ENCODE measurements at regions not wholly inside any gene's neighbourhood (a gene's known extent, or its start where the extent isn't known, plus 50 kb on each side); places are given as distances from the start of the nearest gene placed in this dataset.

DNA sequence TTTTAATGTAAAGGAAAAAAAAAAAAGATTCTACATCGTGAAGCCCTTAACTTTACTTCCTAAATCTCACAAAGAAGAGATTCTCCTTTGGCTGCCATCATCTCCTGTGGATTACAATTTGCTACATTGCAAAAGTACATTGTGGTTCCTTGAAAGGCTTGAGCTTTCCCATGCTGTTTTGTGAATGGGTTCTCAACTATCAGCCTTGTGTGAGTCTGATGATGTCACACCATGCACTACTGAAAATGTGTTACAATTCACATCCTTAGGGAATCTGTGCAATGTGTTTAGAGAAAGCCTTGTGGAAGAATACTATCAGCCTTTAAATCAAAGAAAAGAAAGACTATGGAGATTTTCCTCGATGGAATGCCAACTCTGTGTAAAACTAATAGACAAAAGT lies 510.0 kb upstream of the ALCAM start:
- H4K20me1 ChIP-seq (ENCODE audit: insufficient read depth, low read length): no peaks in the 10 kb centered on the region
- no peak overlapping the region for H3K4me2 ChIP-seq (ENCODE audit: insufficient read depth, low read length)
- H3K27me3 ChIP-seq (ENCODE audit: insufficient read depth, low read length, poor library complexity): no peaks in the 10 kb centered on the region
- H3K4me1 ChIP-seq (ENCODE audit: insufficient read depth, low read length): no peaks in the 10 kb centered on the region
- ATAC-seq (ENCODE audit: insufficient read depth, low read depth) (no peak), DNase-seq (no peak)
- no peak overlapping the region for H3K9ac ChIP-seq (ENCODE audit: low read depth, low read length)
- H3K9me3 ChIP-seq (ENCODE audit: insufficient read depth, low read length, severe bottlenecking): no peaks in the 10 kb centered on the region
- H3K27ac ChIP-seq (ENCODE audit: low read length): no peak overlapping the region
- no peaks in the 10 kb centered on the region for H3K79me2 ChIP-seq (ENCODE audit: insufficient read depth, low read length)
- H2AFZ ChIP-seq (ENCODE audit: low read depth, low read length): no peak overlapping the region
- H3K4me3 ChIP-seq (ENCODE audit: low read depth in 1 of 2, low read length in 2 of 2): no peak overlapping the region
- TF ChIP-seq, protein P1, sequence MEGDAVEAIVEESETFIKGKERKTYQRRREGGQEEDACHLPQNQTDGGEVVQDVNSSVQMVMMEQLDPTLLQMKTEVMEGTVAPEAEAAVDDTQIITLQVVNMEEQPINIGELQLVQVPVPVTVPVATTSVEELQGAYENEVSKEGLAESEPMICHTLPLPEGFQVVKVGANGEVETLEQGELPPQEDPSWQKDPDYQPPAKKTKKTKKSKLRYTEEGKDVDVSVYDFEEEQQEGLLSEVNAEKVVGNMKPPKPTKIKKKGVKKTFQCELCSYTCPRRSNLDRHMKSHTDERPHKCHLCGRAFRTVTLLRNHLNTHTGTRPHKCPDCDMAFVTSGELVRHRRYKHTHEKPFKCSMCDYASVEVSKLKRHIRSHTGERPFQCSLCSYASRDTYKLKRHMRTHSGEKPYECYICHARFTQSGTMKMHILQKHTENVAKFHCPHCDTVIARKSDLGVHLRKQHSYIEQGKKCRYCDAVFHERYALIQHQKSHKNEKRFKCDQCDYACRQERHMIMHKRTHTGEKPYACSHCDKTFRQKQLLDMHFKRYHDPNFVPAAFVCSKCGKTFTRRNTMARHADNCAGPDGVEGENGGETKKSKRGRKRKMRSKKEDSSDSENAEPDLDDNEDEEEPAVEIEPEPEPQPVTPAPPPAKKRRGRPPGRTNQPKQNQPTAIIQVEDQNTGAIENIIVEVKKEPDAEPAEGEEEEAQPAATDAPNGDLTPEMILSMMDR (IDR thresholded peaks at IDR 0.05; ENCODE audit: borderline replicate concordance, extremely low read depth, low read length, poor library complexity, severe bottlenecking): no peak
- TF ChIP-seq EZH2 (IDR thresholded peaks at IDR 0.05; ENCODE audit: borderline replicate concordance, low read depth, low read length, severe bottlenecking): no peak
- no peaks in the 10 kb centered on the region for H3K36me3 ChIP-seq (ENCODE audit: insufficient read depth, low read length)

DNA sequence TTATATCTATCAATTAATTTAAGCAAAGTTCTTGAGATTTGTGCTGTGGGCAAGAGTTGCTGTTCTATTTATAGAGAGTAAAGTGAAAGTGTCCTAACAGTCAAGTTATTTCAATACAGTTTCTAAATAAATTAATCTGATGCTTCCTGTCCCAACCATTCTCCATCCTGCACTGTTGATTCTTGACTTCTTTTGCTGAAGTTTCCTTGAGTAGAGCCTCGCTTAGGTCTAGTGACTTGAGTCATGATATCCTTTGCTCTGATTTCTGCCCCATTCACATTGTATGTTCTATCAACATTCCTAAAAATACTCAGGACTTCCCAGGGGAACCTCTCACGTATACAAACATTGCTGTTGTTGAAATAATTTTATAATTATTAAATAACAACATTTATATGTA lies 498.4 kb upstream of the ALCAM start:
- no peak overlapping the region for H2AFZ ChIP-seq (ENCODE audit: low read depth, low read length)
- no peak overlapping the region for H3K4me3 ChIP-seq (ENCODE audit: low read depth in 1 of 2, low read length in 2 of 2)
- H3K4me2 ChIP-seq (ENCODE audit: insufficient read depth, low read length): no peak overlapping the region
- no peaks in the 10 kb centered on the region for H4K20me1 ChIP-seq (ENCODE audit: insufficient read depth, low read length)
- H3K27ac ChIP-seq (ENCODE audit: low read length): no peak overlapping the region
- ATAC-seq (ENCODE audit: insufficient read depth, low read depth) (no peak), DNase-seq (no peak)
- H3K4me1 ChIP-seq (ENCODE audit: insufficient read depth, low read length): no peaks in the 10 kb centered on the region
- no peak overlapping the region for H3K9ac ChIP-seq (ENCODE audit: low read depth, low read length)
- TF ChIP-seq, protein P1 (IDR thresholded peaks at IDR 0.05; ENCODE audit: borderline replicate concordance, extremely low read depth, low read length, poor library complexity, severe bottlenecking): no peak
- TF ChIP-seq EZH2 (IDR thresholded peaks at IDR 0.05; ENCODE audit: borderline replicate concordance, low read depth, low read length, severe bottlenecking): no peak
- H3K27me3 ChIP-seq (ENCODE audit: insufficient read depth, low read length, poor library complexity): no peaks in the 10 kb centered on the region
- no peaks in the 10 kb centered on the region for H3K36me3 ChIP-seq (ENCODE audit: insufficient read depth, low read length)
- no peaks in the 10 kb centered on the region for H3K9me3 ChIP-seq (ENCODE audit: insufficient read depth, low read length, severe bottlenecking)
- no peaks in the 10 kb centered on the region for H3K79me2 ChIP-seq (ENCODE audit: insufficient read depth, low read length)

DNA sequence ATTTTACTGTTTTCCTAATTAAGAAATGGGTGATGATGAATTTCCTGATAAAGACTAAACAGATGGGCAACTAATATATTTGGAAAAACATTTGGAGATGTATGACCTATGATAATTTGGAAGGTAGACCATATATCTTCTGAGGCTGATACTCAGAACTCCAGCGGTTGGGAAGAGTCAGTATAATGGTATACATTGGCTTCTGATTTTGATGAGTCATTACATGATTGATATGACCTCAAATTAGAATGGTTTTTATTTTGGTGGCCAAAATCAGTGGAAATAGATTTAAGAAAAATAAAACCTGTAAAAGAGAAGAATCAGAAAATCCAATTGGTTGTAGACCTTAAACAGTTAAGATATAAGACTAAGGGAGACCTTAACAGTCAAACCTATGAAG lies 496.4 kb upstream of the ALCAM start:
- H3K9me3 ChIP-seq (ENCODE audit: insufficient read depth, low read length, severe bottlenecking): no peaks in the 10 kb centered on the region
- no peak overlapping the region for H3K4me3 ChIP-seq (ENCODE audit: low read depth in 1 of 2, low read length in 2 of 2)
- no peaks in the 10 kb centered on the region for H3K27me3 ChIP-seq (ENCODE audit: insufficient read depth, low read length, poor library complexity)
- TF ChIP-seq, protein P1 (IDR thresholded peaks at IDR 0.05; ENCODE audit: borderline replicate concordance, extremely low read depth, low read length, poor library complexity, severe bottlenecking): no peak
- TF ChIP-seq EZH2 (IDR thresholded peaks at IDR 0.05; ENCODE audit: borderline replicate concordance, low read depth, low read length, severe bottlenecking): no peak
- H3K9ac ChIP-seq (ENCODE audit: low read depth, low read length): no peak overlapping the region
- no peaks in the 10 kb centered on the region for H3K79me2 ChIP-seq (ENCODE audit: insufficient read depth, low read length)
- no peak overlapping the region for H3K4me2 ChIP-seq (ENCODE audit: insufficient read depth, low read length)
- no peak for DNase-seq
- H3K4me1 ChIP-seq (ENCODE audit: insufficient read depth, low read length): no peaks in the 10 kb centered on the region
- H4K20me1 ChIP-seq (ENCODE audit: insufficient read depth, low read length): no peaks in the 10 kb centered on the region
- ATAC-seq (ENCODE audit: insufficient read depth, low read depth): no peak
- no peak overlapping the region for H2AFZ ChIP-seq (ENCODE audit: low read depth, low read length)
- no peaks in the 10 kb centered on the region for H3K36me3 ChIP-seq (ENCODE audit: insufficient read depth, low read length)
- H3K27ac ChIP-seq (ENCODE audit: low read length): no peak overlapping the region

DNA sequence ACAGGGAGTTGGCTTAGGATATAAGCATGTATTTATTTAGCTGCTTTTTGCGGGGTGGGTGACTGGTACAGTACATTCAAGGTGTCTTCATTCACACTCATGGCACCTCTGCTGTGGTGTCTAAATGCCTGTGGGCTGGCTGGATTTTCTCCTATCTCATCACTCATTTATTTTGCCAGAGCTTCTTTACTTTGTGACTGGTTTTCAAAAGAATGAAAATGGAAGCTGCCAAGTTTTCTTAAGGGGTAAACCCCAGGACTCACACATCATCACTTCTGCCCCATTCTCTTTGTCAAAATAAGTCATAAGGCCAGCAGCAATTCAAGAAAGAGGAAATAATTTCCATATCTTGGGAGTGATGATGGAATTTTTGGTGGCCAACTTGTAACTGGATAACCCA lies 493.4 kb upstream of the ALCAM start:
- Histone ChIP-seq H3K9ac (ENCODE audit: low read depth, low read length) (no peak overlapping the region), H3K27ac (ENCODE audit: low read length) (no peak overlapping the region), H2AFZ (ENCODE audit: low read depth, low read length) (no peak overlapping the region), H3K79me2 (ENCODE audit: insufficient read depth, low read length) (no peaks in the 10 kb centered on the region), H3K36me3 (ENCODE audit: insufficient read depth, low read length) (no peaks in the 10 kb centered on the region), H3K4me3 (ENCODE audit: low read depth in 1 of 2, low read length in 2 of 2) (no peak overlapping the region), H3K27me3 (ENCODE audit: insufficient read depth, low read length, poor library complexity) (no peaks in the 10 kb centered on the region), H4K20me1 (ENCODE audit: insufficient read depth, low read length) (no peaks in the 10 kb centered on the region), H3K4me1 (ENCODE audit: insufficient read depth, low read length) (no peaks in the 10 kb centered on the region), H3K4me2 (ENCODE audit: insufficient read depth, low read length) (no peak overlapping the region), H3K9me3 (ENCODE audit: insufficient read depth, low read length, severe bottlenecking) (no peaks in the 10 kb centered on the region)
- DNase-seq (no peak), ATAC-seq (ENCODE audit: insufficient read depth, low read depth) (no peak)
- TF ChIP-seq EZH2 (IDR thresholded peaks at IDR 0.05; ENCODE audit: borderline replicate concordance, low read depth, low read length, severe bottlenecking): no peak
- TF ChIP-seq, protein P1 (IDR thresholded peaks at IDR 0.05; ENCODE audit: borderline replicate concordance, extremely low read depth, low read length, poor library complexity, severe bottlenecking): no peak
